HuH-7 (cell line): ENCODE measurements at regions not wholly inside any gene's neighbourhood (a gene's known extent, or its start where the extent isn't known, plus 50 kb on each side); places are given as distances from the start of the nearest gene placed in this dataset.
"Not testable (repeated sequence)": the region's sequence is repeated elsewhere in the genome, so short reads cannot be mapped to it uniquely, and the experiment has no call there.

Experiments used
- DNase-seq: peaks from one replicate; pipeline ENCODE4 v3.0.0; 2011; ENCODE audit warnings: low spot score

GRCh38 chr3:166522017-166522416 lies 684.8 kb upstream of the BCHE start:
- no peak for DNase-seq

GRCh38 chr3:166519443-166519842 lies 682.2 kb upstream of the BCHE start:
- DNase-seq: no peak

- peak; percentile 0 for DNase-seq
These were observed 680.8 kb upstream of the BCHE start for GRCh38 chr3:166518040-166518439.

- no peak for DNase-seq
These were observed 673.2 kb upstream of the BCHE start for GRCh38 chr3:166510382-166510781.

GRCh38 chr3:166500420-166500819 lies 663.2 kb upstream of the BCHE start:
- DNase-seq: not testable (repeated sequence)

- no peak for DNase-seq
These were observed 662.4 kb upstream of the BCHE start for GRCh38 chr3:166499636-166500035.

GRCh38 chr3:166498446-166498845 lies 661.2 kb upstream of the BCHE start:
- DNase-seq: no peak

- no peak for DNase-seq
These were observed 652.6 kb upstream of the BCHE start for GRCh38 chr3:166489826-166490225.

- DNase-seq: no peak
These were observed 651.9 kb upstream of the BCHE start for GRCh38 chr3:166488977-166489672.

- DNase-seq: no peak
These were observed 647.2 kb upstream of the BCHE start for GRCh38 chr3:166484470-166484869.

- DNase-seq: no peak
These were observed 644.1 kb upstream of the BCHE start for GRCh38 chr3:166481340-166481739.

GRCh38 chr3:166478356-166478755 lies 641.1 kb upstream of the BCHE start:
- DNase-seq: no peak

- no peak for DNase-seq
These were observed 636.3 kb upstream of the BCHE start for GRCh38 chr3:166473501-166473900.

- DNase-seq: no peak
These were observed 634.8 kb upstream of the BCHE start for GRCh38 chr3:166472015-166472414.

GRCh38 chr3:166471074-166471767 lies 634.0 kb upstream of the BCHE start:
- no peak for DNase-seq

GRCh38 chr3:166462891-166463470 lies 625.8 kb upstream of the BCHE start:
- no peak for DNase-seq

GRCh38 chr3:166461626-166462025 lies 624.4 kb upstream of the BCHE start:
- DNase-seq: no peak

GRCh38 chr3:166457382-166457781 lies 620.2 kb upstream of the BCHE start:
- DNase-seq: no peak

GRCh38 chr3:166456286-166456685 lies 619.1 kb upstream of the BCHE start:
- no peak for DNase-seq

GRCh38 chr3:166455744-166456143 lies 618.5 kb upstream of the BCHE start:
- no peak for DNase-seq

- peak; percentile 45 for DNase-seq
These were observed 616.3 kb upstream of the BCHE start for GRCh38 chr3:166453478-166453877.

- DNase-seq: no peak
These were observed 614.8 kb upstream of the BCHE start for GRCh38 chr3:166451997-166452396.

- no peak for DNase-seq
These were observed 610.3 kb upstream of the BCHE start for GRCh38 chr3:166447513-166447912.
